NT2/D1 (cell line): ENCODE measurements at regions not wholly inside any gene's neighbourhood (a gene's known extent, or its start where the extent isn't known, plus 50 kb on each side); places are given as distances from the start of the nearest gene placed in this dataset.

Experiments used
- SUZ12 ChIP-seq: IDR thresholded peaks from 2 replicates; pipeline ENCODE4 v1.6.1; 2011; ENCODE audit not compliant: insufficient read length, insufficient read depth; ENCODE audit errors: extremely low read depth
- YY1 ChIP-seq: IDR thresholded peaks from 2 replicates; pipeline ENCODE4 v1.6.1; 2011; ENCODE audit not compliant: insufficient read length, insufficient read depth

DNA sequence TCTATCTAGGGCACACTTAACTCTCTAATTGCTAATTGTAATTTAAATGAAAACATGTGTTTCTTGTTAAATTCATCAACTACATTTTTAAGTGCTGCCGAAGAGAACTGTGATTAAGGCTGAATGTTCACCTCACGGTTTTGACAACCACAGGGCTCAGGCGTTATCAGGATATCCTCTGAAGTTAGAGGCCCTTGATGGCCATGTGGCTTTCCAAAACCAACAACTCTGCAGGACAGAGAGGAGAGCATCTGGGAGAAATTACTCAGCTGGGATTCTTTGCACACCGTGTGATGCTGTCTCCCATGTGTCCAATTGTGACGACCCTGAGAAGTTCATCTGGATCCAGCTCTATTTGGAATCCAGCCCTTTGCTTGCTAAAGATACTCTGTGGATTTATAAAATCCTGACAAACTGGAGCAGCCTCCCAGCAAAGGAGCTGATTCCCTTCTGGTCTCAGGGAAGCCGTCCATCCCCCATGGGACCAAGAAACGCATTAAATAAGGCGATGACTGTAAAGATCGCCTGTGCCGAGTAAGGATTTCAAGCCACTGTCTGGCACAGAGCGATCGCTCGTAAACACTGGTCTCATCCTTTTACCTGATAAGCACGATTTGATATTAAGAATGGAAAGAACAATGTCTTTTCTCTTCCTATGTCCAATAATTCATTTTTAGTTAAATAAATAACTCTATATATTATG, 401.1 kb downstream of the CD83 start:
- TF ChIP-seq YY1 (no peak), SUZ12 (no peak)
